B cell (primary cell): ENCODE measurements at regions not wholly inside any gene's neighbourhood (a gene's known extent, or its start where the extent isn't known, plus 50 kb on each side); places are given as distances from the start of the nearest gene placed in this dataset.

Experiments
- ATAC-seq: fragments of 200-7000 bp; cut with Tn5 transposase; one replicate; pipeline ENCODE4 v1.10.0; 2021; ENCODE audit warnings: low read depth, mild to moderate bottlenecking, moderate number of reproducible peaks, moderate library complexity
- CTCF ChIA-PET: fragments of 350-600 bp; sonication (Branson Sonifier 250); formaldehyde crosslinking; loops from one replicate; lab custom pipeline; 2021; ENCODE audit warnings: antibody characterized with exemption, inconsistent platforms; lab: Charles Lee
- POLR2A ChIA-PET: fragments of 350-600 bp; sonication (Branson Sonifier 250); formaldehyde crosslinking; loops from one replicate; lab custom pipeline; 2021; ENCODE audit warnings: antibody characterized with exemption; lab: Charles Lee
- DNase-seq: peaks from one replicate; pipeline ENCODE4 v3.0.0; 2013
- H2AFZ ChIP-seq: 2 replicates; pipeline ENCODE4 v1.6.1; 2012; ENCODE audit warnings: mild to moderate bottlenecking, low read depth, low read length; ENCODE audit not compliant: insufficient read depth, poor library complexity, severe bottlenecking
- H3K27ac ChIP-seq, 2 donors: 1 replicate in 1 of 2; 2 replicates in 1 of 2; pipeline ENCODE4 v1.5.1; 2012 to 2013; ENCODE audit warnings: low read length in 2 of 2, mild to moderate bottlenecking in 2 of 2, moderate library complexity in 1 of 2
- H3K27me3 ChIP-seq, 4 experiments: fragments of 200-600 bp in 1 of 4; sonication (generic) in 1 of 4; replicated peaks in 1 of 4; 1 replicate in 2 of 4; 2 replicates in 2 of 4; pipeline versions ENCODE4 v1.6.1 to v1.7.0; 2013 to 2016; ENCODE audit warnings: low read length in 3 of 4, mild to moderate bottlenecking in 2 of 4, mixed read lengths in 1 of 4, moderate library complexity in 1 of 4; ENCODE audit not compliant: insufficient read depth in 4 of 4, control insufficient read depth in 3 of 4; ENCODE audit errors: control extremely low read depth in 1 of 4
- H3K36me3 ChIP-seq, 2 experiments: replicated peaks in 1 of 2; 1 replicate in 1 of 2; 2 replicates in 1 of 2; pipeline versions ENCODE4 v1.6.1 to v1.7.1; 2013; ENCODE audit warnings: low read length in 1 of 2; ENCODE audit not compliant: insufficient read depth in 2 of 2, control insufficient read depth in 1 of 2; ENCODE audit errors: control extremely low read depth in 1 of 2, extremely low read depth in 1 of 2
- H3K4me1 ChIP-seq, 2 donors: fragments of 200-600 bp in 1 of 2; sonication (generic) in 1 of 2; 1 replicate in 1 of 2; 2 replicates in 1 of 2; pipeline versions ENCODE4 v1.5.1 to v1.6.1; 2013 to 2017; ENCODE audit warnings: low read length in 2 of 2; ENCODE audit not compliant: control insufficient read depth in 2 of 2, insufficient read depth in 2 of 2
- H3K4me2 ChIP-seq: replicated peaks from 2 replicates; pipeline ENCODE3; 2012; ENCODE audit warnings: mild to moderate bottlenecking, low read depth, low read length; ENCODE audit not compliant: poor library complexity, severe bottlenecking
- H3K4me3 ChIP-seq, 5 experiments: fragments of 200-600 bp in 1 of 5; sonication (generic) in 1 of 5; 1 replicate in 3 of 5; 2 replicates in 2 of 5; pipeline versions ENCODE4 v1.5.1 to v1.7.0; 2011 to 2016; ENCODE audit warnings: low read length in 4 of 5, mild to moderate bottlenecking in 4 of 5, low read depth in 2 of 5, control low read depth in 1 of 5, moderate library complexity in 1 of 5; ENCODE audit not compliant: insufficient read depth in 1 of 5; ENCODE audit errors: control extremely low read depth in 1 of 5, extremely low read depth in 1 of 5
- H3K79me2 ChIP-seq: fragments of 200-600 bp; sonication (generic); one replicate; pipeline ENCODE4 v1.6.0; 2016; ENCODE audit warnings: low read length; ENCODE audit not compliant: control insufficient read depth, insufficient read depth
- H3K9ac ChIP-seq: fragments of 200-600 bp; sonication (generic); 2 replicates; pipeline ENCODE4 v1.6.1; 2017; ENCODE audit warnings: mild to moderate bottlenecking, low read length, moderate library complexity
- H3K9me3 ChIP-seq, 3 donors: one replicate each; pipeline versions ENCODE4 v1.6.1 to v1.7.1; 2013; ENCODE audit warnings: low read length in 2 of 3; ENCODE audit not compliant: control insufficient read depth in 2 of 3, insufficient read depth in 1 of 3; ENCODE audit errors: control extremely low read depth in 1 of 3
- H4K20me1 ChIP-seq: 2 replicates; pipeline ENCODE4 v1.6.0; 2012; ENCODE audit warnings: mild to moderate bottlenecking, low read length; ENCODE audit not compliant: insufficient read depth, control insufficient read depth, poor library complexity, severe bottlenecking
- H3K27ac Mint-ChIP-seq: one replicate; pipeline ENCODE4 v1.8.0; 2021; ENCODE audit warnings: mixed read lengths
- H3K27me3 Mint-ChIP-seq: one replicate; pipeline ENCODE4 v1.8.0; 2021; ENCODE audit warnings: mixed read lengths
- H3K4me1 Mint-ChIP-seq: one replicate; pipeline ENCODE4 v1.8.0; 2021; ENCODE audit warnings: mixed read lengths
- H3K4me3 Mint-ChIP-seq: one replicate; pipeline ENCODE4 v1.8.0; 2021; ENCODE audit warnings: mixed read lengths
- H3K9me3 Mint-ChIP-seq: one replicate; pipeline ENCODE4 v1.8.0; 2022; ENCODE audit warnings: mixed read lengths; ENCODE audit not compliant: insufficient read depth
- EZH2 ChIP-seq: IDR thresholded peaks from 2 replicates; pipeline ENCODE4 v1.6.1; 2012; ENCODE audit warnings: borderline replicate concordance, low read depth, mild to moderate bottlenecking, moderate library complexity, low read length; ENCODE audit not compliant: insufficient read depth, poor library complexity, severe bottlenecking
- WGBS: methylation state at CpG from one replicate; pipeline ENCODE4 v1.1.5; 2013; ENCODE audit warnings: missing lambda C conversion rate; ENCODE audit not compliant: insufficient coverage; 5-methylcytosine and 5-hydroxymethylcytosine counted together
- intact Hi-C: fragments of 100-400 bp; cut with micrococcal nuclease; formaldehyde crosslinking; loops from one replicate; pipeline ENCODE4 v1.10.0; 2022
- TF ChIP-seq, protein P1 (sequence below): fragments of 200-600 bp; IDR thresholded peaks from one replicate; pipeline ENCODE4 v1.8.0; 2022; ENCODE audit warnings: antibody characterized with exemption, mild to moderate bottlenecking

DNA sequence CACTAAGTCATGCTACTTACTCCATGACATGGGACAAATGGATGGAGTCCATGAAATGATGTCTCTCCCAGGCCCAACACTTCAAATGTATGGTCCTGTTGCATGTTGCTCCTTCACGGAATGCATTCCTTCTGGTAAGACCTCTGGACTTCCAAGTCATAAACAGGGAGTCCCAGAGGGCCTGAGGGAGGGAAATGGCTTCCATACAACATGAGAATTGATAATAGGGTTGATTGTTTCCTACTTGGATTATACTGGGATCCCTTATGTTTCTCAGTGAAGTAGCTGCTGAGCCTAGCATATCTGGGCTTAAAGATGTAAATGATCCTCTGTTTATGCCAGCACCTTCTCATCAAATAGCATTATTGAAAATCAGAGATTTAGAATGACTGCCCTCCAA is 104.2 kb upstream of the MAGI3 start:
- ChIA-PET POLR2A (no interaction called here), CTCF (no interaction called here)
- H3K27ac ChIP-seq: no peak overlapping the region
- Mint-ChIP-seq H3K9me3 (no peaks in the 10 kb centered on the region), H3K4me1 (no peaks in the 10 kb centered on the region), H3K27me3 (peaks cover 25% of the 10 kb centered on the region), H3K4me3 (no peak overlapping the region), H3K27ac (no peak overlapping the region)
- intact Hi-C loops: no loop called here
- H3K79me2 ChIP-seq: no peaks in the 10 kb centered on the region
- H3K9ac ChIP-seq: no peak overlapping the region
- H3K9me3 ChIP-seq: no peaks in the 10 kb centered on the region
- WGBS: 100% methylated on average over 1 of the region's 1 CpG
- no peak overlapping the region for H2AFZ ChIP-seq
- H3K4me2 ChIP-seq: no peak overlapping the region
- no peaks in the 10 kb centered on the region for H3K36me3 ChIP-seq
- ATAC-seq (no peak), DNase-seq (no peak)
- H4K20me1 ChIP-seq: no peaks in the 10 kb centered on the region
- H3K27me3 ChIP-seq: no peaks in the 10 kb centered on the region
- TF ChIP-seq, protein P1, sequence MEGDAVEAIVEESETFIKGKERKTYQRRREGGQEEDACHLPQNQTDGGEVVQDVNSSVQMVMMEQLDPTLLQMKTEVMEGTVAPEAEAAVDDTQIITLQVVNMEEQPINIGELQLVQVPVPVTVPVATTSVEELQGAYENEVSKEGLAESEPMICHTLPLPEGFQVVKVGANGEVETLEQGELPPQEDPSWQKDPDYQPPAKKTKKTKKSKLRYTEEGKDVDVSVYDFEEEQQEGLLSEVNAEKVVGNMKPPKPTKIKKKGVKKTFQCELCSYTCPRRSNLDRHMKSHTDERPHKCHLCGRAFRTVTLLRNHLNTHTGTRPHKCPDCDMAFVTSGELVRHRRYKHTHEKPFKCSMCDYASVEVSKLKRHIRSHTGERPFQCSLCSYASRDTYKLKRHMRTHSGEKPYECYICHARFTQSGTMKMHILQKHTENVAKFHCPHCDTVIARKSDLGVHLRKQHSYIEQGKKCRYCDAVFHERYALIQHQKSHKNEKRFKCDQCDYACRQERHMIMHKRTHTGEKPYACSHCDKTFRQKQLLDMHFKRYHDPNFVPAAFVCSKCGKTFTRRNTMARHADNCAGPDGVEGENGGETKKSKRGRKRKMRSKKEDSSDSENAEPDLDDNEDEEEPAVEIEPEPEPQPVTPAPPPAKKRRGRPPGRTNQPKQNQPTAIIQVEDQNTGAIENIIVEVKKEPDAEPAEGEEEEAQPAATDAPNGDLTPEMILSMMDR: no peak
- TF ChIP-seq EZH2: no peak
- H3K4me1 ChIP-seq: no peaks in the 10 kb centered on the region
- no peak overlapping the region for H3K4me3 ChIP-seq

DNA sequence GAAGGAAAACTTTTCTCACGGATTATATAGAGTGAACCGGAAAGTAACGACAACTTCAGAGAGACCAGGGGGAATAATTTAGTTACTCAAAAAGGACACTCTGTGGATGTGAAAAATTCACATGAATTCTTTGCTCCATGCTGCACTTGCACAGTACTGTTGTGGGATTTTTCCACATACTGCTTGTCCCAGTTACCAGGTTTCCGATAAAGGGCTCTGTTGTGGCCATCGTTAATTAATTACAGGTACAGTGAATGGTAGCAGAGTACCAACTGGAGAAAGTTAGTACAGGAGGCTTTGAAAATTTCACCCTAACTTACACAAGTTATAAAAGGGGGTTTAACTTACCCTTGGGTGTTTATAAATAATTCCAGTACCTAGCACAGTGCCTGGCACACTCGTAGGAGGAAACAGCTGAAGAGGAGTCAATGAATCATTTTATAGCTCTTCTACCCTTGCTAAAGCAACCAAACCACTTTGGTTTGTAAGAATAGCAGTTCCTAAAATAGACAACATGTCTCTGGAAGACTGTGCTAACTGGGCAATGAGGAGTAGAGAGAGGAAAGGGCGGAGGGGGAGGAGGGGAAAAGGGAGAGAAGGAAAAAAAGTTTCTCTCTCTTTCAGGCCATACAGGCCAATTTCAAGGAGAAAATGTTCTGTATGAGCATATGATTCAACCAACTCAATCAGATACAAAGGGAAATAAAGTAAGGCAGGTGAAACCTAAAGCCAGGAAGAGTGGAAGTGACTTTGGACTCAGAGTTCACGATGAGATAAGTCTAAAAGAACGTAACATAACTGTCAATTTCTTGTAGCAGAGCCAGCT is 98.3 kb upstream of the MAGI3 start:
- WGBS: 96% methylated on average over 5 of the region's 9 CpGs
- intact Hi-C loops: no loop called here
- peaks cover 29% of the 10 kb centered on the region for H3K27me3 Mint-ChIP-seq
- H3K9ac ChIP-seq: no peak overlapping the region
- H3K4me3 ChIP-seq: no peak overlapping the region
- H3K79me2 ChIP-seq: no peaks in the 10 kb centered on the region
- no peaks in the 10 kb centered on the region for H4K20me1 ChIP-seq
- ChIA-PET CTCF (no interaction called here), POLR2A (no interaction called here)
- TF ChIP-seq EZH2: no peak
- TF ChIP-seq, protein P1: no peak
- no peak for DNase-seq
- no peak overlapping the region for H3K27ac ChIP-seq
- no peaks in the 10 kb centered on the region for H3K9me3 Mint-ChIP-seq
- H3K27me3 ChIP-seq: no peaks in the 10 kb centered on the region
- no peaks in the 10 kb centered on the region for H3K36me3 ChIP-seq
- H3K27ac Mint-ChIP-seq: no peak overlapping the region
- H3K4me3 Mint-ChIP-seq: no peak overlapping the region
- no peak overlapping the region for H3K4me2 ChIP-seq
- H3K9me3 ChIP-seq: no peaks in the 10 kb centered on the region
- ATAC-seq: no peak
- H2AFZ ChIP-seq: no peak overlapping the region
- H3K4me1 Mint-ChIP-seq: no peaks in the 10 kb centered on the region
- H3K4me1 ChIP-seq: no peaks in the 10 kb centered on the region
